GM10266 (cell line): ENCODE measurements at regions not wholly inside any gene's neighbourhood (a gene's known extent, or its start where the extent isn't known, plus 50 kb on each side); places are given as distances from the start of the nearest gene placed in this dataset.
"Not testable (repeated sequence)": the region's sequence is repeated elsewhere in the genome, so short reads cannot be mapped to it uniquely, and the experiment has no call there.

ENCODE experiments used
- DNase-seq: peaks from one replicate; pipeline ENCODE4 v3.0.0; 2012; ENCODE audit errors: extremely low spot score
- CTCF ChIP-seq: IDR thresholded peaks from 2 replicates; pipeline ENCODE4 v1.5.1; 2012; ENCODE audit warnings: mild to moderate bottlenecking, low read depth; ENCODE audit not compliant: control insufficient read depth, insufficient read depth; ENCODE audit errors: missing control alignments

GRCh38 chr4:151857368-151857767 is 96.6 kb upstream of the GATB start:
- TF ChIP-seq CTCF: no peak
- DNase-seq: no peak

- no peak for DNase-seq
- no peak for TF ChIP-seq CTCF
Measured at GRCh38 chr4:151855747-151856146, 94.9 kb upstream of the GATB start.

- no peak for TF ChIP-seq CTCF
- no peak for DNase-seq
Measured at GRCh38 chr4:151854731-151855130, 93.9 kb upstream of the GATB start.

- no peak for DNase-seq
- no peak for TF ChIP-seq CTCF
Measured at GRCh38 chr4:151853034-151853433, 92.2 kb upstream of the GATB start.

GRCh38 chr4:151852202-151852601 is 91.4 kb upstream of the GATB start:
- no peak for TF ChIP-seq CTCF
- DNase-seq: no peak

- TF ChIP-seq CTCF: no peak
- DNase-seq: no peak
Measured at GRCh38 chr4:151851354-151851753, 90.5 kb upstream of the GATB start.

GRCh38 chr4:151850791-151851213 is 90.0 kb upstream of the GATB start:
- DNase-seq: no peak
- no peak for TF ChIP-seq CTCF

- DNase-seq: not testable (repeated sequence)
Measured at GRCh38 chr4:151845551-151845950, 84.7 kb upstream of the GATB start.
